CD4-positive, alpha-beta T cell (primary cell): ENCODE measurements at regions not wholly inside any gene's neighbourhood (a gene's known extent, or its start where the extent isn't known, plus 50 kb on each side); places are given as distances from the start of the nearest gene placed in this dataset.

Source experiments
- ATAC-seq: fragments of 200-7000 bp; cut with Tn5 transposase; one replicate; pipeline ENCODE4 v1.10.0; 2022; ENCODE audit warnings: mild to moderate bottlenecking; ENCODE audit not compliant: poor library complexity
- CTCF ChIA-PET: fragments of 350-600 bp; sonication (Branson Sonifier 250); formaldehyde crosslinking; loops from one replicate; lab custom pipeline; 2021; ENCODE audit warnings: antibody characterized with exemption, inconsistent platforms; lab: Charles Lee
- POLR2A ChIA-PET: fragments of 350-600 bp; sonication (Branson Sonifier 250); formaldehyde crosslinking; loops from one replicate; lab custom pipeline; 2021; ENCODE audit warnings: antibody characterized with exemption, inconsistent platforms; lab: Charles Lee
- DNase-seq, 14 experiments: peaks; one replicate each; pipeline ENCODE4 v3.0.0-alpha.2; 2013 to 2020; ENCODE audit warnings: mixed read lengths in 2 of 14
- H3K27ac ChIP-seq, 2 donors: one replicate each; pipeline versions ENCODE4 v1.5.1 to v1.7.0; 2013; ENCODE audit warnings: low read length in 2 of 2, low read depth in 1 of 2, mild to moderate bottlenecking in 1 of 2
- H3K27me3 ChIP-seq, 2 experiments: 1 replicate in 1 of 2; 2 replicates in 1 of 2; pipeline versions ENCODE4 v1.6.1 to v1.7.0; 2013; ENCODE audit warnings: low read length in 2 of 2, control low read depth in 1 of 2, mild to moderate bottlenecking in 1 of 2, moderate library complexity in 1 of 2; ENCODE audit not compliant: insufficient read depth in 2 of 2, control insufficient read depth in 1 of 2
- H3K36me3 ChIP-seq: one replicate; pipeline ENCODE4 v1.6.1; 2013; ENCODE audit warnings: low read length, control low read depth; ENCODE audit not compliant: insufficient read depth
- H3K4me1 ChIP-seq: one replicate; pipeline ENCODE4 v1.6.1; 2013; ENCODE audit warnings: low read length, control low read depth; ENCODE audit not compliant: insufficient read depth
- H3K4me3 ChIP-seq: one replicate; pipeline ENCODE4 v1.5.1; 2013; ENCODE audit warnings: mild to moderate bottlenecking, low read length, moderate library complexity
- H3K9me3 ChIP-seq, 2 experiments: 1 replicate in 1 of 2; 2 replicates in 1 of 2; pipeline versions ENCODE4 v1.6.1 to v1.7.0; 2013; ENCODE audit warnings: low read length in 2 of 2, mild to moderate bottlenecking in 2 of 2, control low read depth in 1 of 2, moderate library complexity in 1 of 2; ENCODE audit not compliant: control insufficient read depth in 1 of 2, insufficient read depth in 1 of 2
- H3K27ac Mint-ChIP-seq: one replicate; pipeline ENCODE4 v1.8.0; 2020; ENCODE audit warnings: mixed read lengths
- H3K27me3 Mint-ChIP-seq: one replicate; pipeline ENCODE4 v1.8.0; 2021; ENCODE audit warnings: mixed read lengths
- H3K36me3 Mint-ChIP-seq: one replicate; pipeline ENCODE4 v1.8.0; 2021; ENCODE audit warnings: low read depth, mixed read lengths
- H3K4me1 Mint-ChIP-seq: one replicate; pipeline ENCODE4 v1.8.0; 2021; ENCODE audit warnings: low read depth, mixed read lengths
- H3K4me3 Mint-ChIP-seq: one replicate; pipeline ENCODE4 v1.8.0; 2020; ENCODE audit warnings: mild to moderate bottlenecking, mixed read lengths
- H3K9me3 Mint-ChIP-seq: one replicate; pipeline ENCODE4 v1.8.0; 2020; ENCODE audit warnings: mixed read lengths
- intact Hi-C, 2 experiments: fragments of 100-400 bp; cut with DNase I in 1 of 2; cut with micrococcal nuclease in 1 of 2; formaldehyde crosslinking; loops; one replicate each; pipeline versions ENCODE4 v1.15.1 to v1.9.0; 2023 to 2025; cut with DNase I, micrococcal nuclease
- TF ChIP-seq, protein P1 (sequence below): fragments of 200-600 bp; IDR thresholded peaks from one replicate; pipeline ENCODE4 v1.8.0; 2022; ENCODE audit warnings: antibody characterized with exemption, mild to moderate bottlenecking

DNA sequence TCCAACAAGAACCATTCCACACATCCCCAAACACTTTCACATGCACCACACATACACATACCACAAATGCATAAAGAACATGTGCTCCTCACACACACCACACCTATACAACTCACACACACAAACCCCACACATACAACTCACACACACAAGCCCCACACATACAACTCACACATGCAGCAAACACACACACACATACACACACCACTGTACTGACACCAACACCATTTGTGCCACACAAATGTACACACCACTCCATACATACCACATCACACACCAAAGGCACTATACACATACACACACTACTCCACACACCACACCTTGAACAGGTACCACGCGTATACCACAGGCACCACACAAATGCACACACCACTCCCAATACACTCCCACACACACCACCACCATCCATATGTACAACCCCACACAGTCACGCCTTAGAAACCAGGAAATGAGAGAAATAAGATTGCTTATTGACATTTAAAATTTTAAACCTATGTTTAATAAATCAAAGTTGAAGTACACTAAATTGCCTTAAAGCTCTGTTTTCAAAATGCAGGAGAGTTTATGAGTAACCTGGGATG is 107.4 kb downstream of the ARL4A start:
- no peaks in the 10 kb centered on the region for H3K4me1 ChIP-seq
- ChIA-PET CTCF (no interaction called here), POLR2A (no interaction called here)
- no peak overlapping the region for H3K4me3 ChIP-seq
- H3K9me3 ChIP-seq = no peaks in the 10 kb centered on the region
- Mint-ChIP-seq H3K4me1 (no peaks in the 10 kb centered on the region), H3K36me3 (no peaks in the 10 kb centered on the region), H3K9me3 (no peaks in the 10 kb centered on the region), H3K4me3 (no peak overlapping the region), H3K27ac (no peak overlapping the region), H3K27me3 (no peaks in the 10 kb centered on the region)
- TF ChIP-seq, protein P1, sequence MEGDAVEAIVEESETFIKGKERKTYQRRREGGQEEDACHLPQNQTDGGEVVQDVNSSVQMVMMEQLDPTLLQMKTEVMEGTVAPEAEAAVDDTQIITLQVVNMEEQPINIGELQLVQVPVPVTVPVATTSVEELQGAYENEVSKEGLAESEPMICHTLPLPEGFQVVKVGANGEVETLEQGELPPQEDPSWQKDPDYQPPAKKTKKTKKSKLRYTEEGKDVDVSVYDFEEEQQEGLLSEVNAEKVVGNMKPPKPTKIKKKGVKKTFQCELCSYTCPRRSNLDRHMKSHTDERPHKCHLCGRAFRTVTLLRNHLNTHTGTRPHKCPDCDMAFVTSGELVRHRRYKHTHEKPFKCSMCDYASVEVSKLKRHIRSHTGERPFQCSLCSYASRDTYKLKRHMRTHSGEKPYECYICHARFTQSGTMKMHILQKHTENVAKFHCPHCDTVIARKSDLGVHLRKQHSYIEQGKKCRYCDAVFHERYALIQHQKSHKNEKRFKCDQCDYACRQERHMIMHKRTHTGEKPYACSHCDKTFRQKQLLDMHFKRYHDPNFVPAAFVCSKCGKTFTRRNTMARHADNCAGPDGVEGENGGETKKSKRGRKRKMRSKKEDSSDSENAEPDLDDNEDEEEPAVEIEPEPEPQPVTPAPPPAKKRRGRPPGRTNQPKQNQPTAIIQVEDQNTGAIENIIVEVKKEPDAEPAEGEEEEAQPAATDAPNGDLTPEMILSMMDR = no peak
- H3K27me3 ChIP-seq = no peaks in the 10 kb centered on the region
- H3K27ac ChIP-seq = no peak overlapping the region
- DNase-seq (no peak), ATAC-seq (no peak)
- intact Hi-C loops = no loop called here
- no peaks in the 10 kb centered on the region for H3K36me3 ChIP-seq

DNA sequence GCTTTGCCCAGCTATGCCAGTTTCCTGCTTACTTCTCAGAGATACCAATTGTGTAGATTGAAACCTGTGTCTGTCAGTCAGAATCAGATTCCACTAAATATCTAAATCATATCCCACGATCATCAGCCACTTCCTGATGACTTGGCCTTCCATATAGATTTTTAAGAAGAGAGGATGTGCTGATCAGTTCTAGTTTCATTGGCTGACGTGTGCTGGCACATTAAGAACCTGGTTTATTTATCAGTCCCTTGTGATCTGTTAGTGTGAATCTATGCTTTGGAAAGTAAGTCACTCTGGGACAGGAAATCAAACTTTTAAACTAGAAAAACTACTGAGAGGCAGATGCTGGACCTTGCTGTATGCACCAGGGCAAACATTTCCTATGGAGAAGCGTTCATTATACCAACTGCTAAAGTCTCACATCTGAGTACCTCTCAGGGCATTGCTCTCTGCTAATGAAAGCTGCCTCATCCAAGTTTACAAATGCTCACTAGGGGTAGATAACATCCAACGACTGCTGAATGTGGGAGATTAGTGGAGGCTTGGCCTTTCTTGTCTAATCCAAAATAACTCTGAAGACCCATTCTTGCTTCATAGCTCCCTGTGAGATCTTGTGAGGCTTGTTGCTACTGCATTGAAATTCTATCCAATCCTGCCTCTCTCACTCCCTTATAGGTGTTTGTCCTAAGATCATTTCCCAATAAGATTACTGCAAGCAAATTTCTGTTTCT is 109.1 kb downstream of the ARL4A start:
- Mint-ChIP-seq H3K9me3 (no peaks in the 10 kb centered on the region), H3K4me1 (no peaks in the 10 kb centered on the region), H3K4me3 (no peak overlapping the region), H3K27me3 (no peaks in the 10 kb centered on the region), H3K36me3 (no peaks in the 10 kb centered on the region), H3K27ac (no peak overlapping the region)
- no peak for DNase-seq
- no peaks in the 10 kb centered on the region for H3K9me3 ChIP-seq
- no peaks in the 10 kb centered on the region for H3K4me1 ChIP-seq
- intact Hi-C loops = no loop called here
- no peak for ATAC-seq
- no peaks in the 10 kb centered on the region for H3K27me3 ChIP-seq
- H3K36me3 ChIP-seq = no peaks in the 10 kb centered on the region
- H3K4me3 ChIP-seq = no peak overlapping the region
- H3K27ac ChIP-seq = no peak overlapping the region
- ChIA-PET CTCF (no interaction called here), POLR2A (interaction anchor here (0.6 kb wide), 1 partner anchor 92 kb away, joined by 3 read pairs; no protein-coding TSS in a partner anchor)
- TF ChIP-seq, protein P1 = no peak

DNA sequence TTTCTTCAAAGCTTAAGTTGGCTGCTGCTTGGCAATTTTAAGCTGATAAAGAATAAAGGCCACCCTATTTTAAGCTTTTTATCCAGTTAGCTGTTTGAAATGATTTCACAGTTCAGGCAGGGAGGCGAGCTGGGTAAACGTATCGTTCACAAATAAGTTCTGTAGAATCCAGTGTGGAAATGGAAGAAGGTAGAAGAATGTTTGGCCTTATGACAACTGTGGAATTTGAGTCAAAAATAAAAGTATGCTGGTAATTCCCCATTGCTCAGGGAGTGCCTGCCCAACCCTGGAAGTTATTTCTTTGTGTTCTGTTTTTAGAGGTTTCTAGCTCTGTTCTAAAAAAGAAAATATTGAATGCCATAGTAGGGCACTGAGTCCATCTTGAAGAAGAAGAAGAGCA is 113.1 kb downstream of the ARL4A start:
- no peaks in the 10 kb centered on the region for H3K36me3 Mint-ChIP-seq
- no peak for DNase-seq
- no peak overlapping the region for H3K27ac Mint-ChIP-seq
- H3K4me1 Mint-ChIP-seq = no peaks in the 10 kb centered on the region
- H3K27me3 Mint-ChIP-seq = no peaks in the 10 kb centered on the region
- ChIA-PET POLR2A (no interaction called here), CTCF (no interaction called here)
- no peaks in the 10 kb centered on the region for H3K9me3 Mint-ChIP-seq
- no peak overlapping the region for H3K27ac ChIP-seq
- H3K9me3 ChIP-seq = no peaks in the 10 kb centered on the region
- no peak overlapping the region for H3K4me3 ChIP-seq
- no peak overlapping the region for H3K4me3 Mint-ChIP-seq
- no peaks in the 10 kb centered on the region for H3K36me3 ChIP-seq
- H3K27me3 ChIP-seq = no peaks in the 10 kb centered on the region
- ATAC-seq = no peak
- TF ChIP-seq, protein P1 = no peak
- intact Hi-C loops = no loop called here
- H3K4me1 ChIP-seq = no peaks in the 10 kb centered on the region
